ENCODE measurements at regions not wholly inside any gene's neighbourhood (a gene's known extent, or its start where the extent isn't known, plus 50 kb on each side); places are given as distances from the start of the nearest gene placed in this dataset.

DNA sequence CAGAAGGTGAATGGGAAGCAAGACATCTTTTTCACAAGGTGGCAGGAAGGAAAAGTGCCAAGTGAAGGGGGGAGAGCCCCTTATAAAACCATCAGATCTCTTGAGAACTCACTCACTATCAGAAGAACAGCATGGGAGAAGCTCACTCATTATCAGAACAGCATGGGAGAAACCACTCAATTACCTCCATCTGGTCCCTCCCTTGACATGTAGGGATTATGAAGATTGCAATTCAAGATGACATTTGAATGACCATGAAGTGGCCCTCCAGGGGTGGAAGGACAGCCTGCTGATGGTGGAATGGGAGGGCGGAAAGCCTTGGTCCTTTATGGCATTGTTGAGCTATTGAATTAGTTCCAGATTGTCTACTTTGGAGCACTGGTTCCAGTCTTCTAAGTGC, 413.0 kb upstream of the MEX3C start:
- no peak overlapping the region for H3K4me3 ChIP-seq
- no peaks in the 10 kb centered on the region for H3K36me3 ChIP-seq
- intact Hi-C loops (cut with DNase I) = no loop called here
- peaks cover 0 to 11% (median 9%) of the 10 kb centered on the region in 4 donors for H3K4me1 ChIP-seq
- WGBS = 50% methylated on average over 1 of the region's 1 CpG
- TF ChIP-seq POLR2AphosphoS5 (IDR thresholded peaks at IDR 0.05) (no peak), EP300 (IDR thresholded peaks at IDR 0.05) (no peak), POLR2A (IDR thresholded peaks at IDR 0.05; ENCODE audit: low read depth) (no peak)
- TF ChIP-seq, protein P1, sequence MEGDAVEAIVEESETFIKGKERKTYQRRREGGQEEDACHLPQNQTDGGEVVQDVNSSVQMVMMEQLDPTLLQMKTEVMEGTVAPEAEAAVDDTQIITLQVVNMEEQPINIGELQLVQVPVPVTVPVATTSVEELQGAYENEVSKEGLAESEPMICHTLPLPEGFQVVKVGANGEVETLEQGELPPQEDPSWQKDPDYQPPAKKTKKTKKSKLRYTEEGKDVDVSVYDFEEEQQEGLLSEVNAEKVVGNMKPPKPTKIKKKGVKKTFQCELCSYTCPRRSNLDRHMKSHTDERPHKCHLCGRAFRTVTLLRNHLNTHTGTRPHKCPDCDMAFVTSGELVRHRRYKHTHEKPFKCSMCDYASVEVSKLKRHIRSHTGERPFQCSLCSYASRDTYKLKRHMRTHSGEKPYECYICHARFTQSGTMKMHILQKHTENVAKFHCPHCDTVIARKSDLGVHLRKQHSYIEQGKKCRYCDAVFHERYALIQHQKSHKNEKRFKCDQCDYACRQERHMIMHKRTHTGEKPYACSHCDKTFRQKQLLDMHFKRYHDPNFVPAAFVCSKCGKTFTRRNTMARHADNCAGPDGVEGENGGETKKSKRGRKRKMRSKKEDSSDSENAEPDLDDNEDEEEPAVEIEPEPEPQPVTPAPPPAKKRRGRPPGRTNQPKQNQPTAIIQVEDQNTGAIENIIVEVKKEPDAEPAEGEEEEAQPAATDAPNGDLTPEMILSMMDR (IDR thresholded peaks at IDR 0.05) = no peak
- H3K27me3 ChIP-seq = no peaks in the 10 kb centered on the region
- DNase-seq (ENCODE audit: extremely low spot score) = no peak
- H3K9me3 ChIP-seq = no peaks in the 10 kb centered on the region
- no peak overlapping the region for H3K27ac ChIP-seq (replicated peaks in 1 of 4)

DNA sequence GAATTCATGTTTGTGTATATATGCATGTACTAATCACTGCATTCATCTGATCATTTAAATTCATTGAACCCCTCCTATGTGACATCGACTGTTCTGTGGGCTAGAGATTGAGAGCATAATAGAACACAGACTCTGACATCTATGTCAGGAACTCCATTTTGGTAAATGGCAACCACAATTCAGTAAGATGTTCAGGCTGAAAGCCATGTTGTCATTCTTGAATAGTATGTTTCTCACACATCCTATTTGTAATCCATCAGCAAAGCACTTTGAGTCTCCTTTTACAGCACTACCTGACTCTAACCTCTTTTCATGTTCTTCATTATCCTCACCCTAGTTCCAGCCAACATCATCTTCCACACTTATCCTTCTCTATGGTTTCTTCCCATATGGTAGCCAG, 413.8 kb upstream of the MEX3C start:
- no peak overlapping the region for H3K4me3 ChIP-seq
- DNase-seq (ENCODE audit: extremely low spot score) = no peak
- H3K27ac ChIP-seq (replicated peaks in 1 of 4) = no peak overlapping the region
- no peaks in the 10 kb centered on the region for H3K27me3 ChIP-seq
- intact Hi-C loops (cut with DNase I) = no loop called here
- peaks cover 0 to 12% (median 10%) of the 10 kb centered on the region in 4 donors for H3K4me1 ChIP-seq
- H3K36me3 ChIP-seq = no peaks in the 10 kb centered on the region
- H3K9me3 ChIP-seq = no peaks in the 10 kb centered on the region
- TF ChIP-seq, protein P1 (IDR thresholded peaks at IDR 0.05) = no peak
- TF ChIP-seq POLR2A (IDR thresholded peaks at IDR 0.05; ENCODE audit: low read depth) (no peak), POLR2AphosphoS5 (IDR thresholded peaks at IDR 0.05) (no peak), EP300 (IDR thresholded peaks at IDR 0.05) (no peak)
- WGBS = 96% methylated on average over 1 of the region's 1 CpG

DNA sequence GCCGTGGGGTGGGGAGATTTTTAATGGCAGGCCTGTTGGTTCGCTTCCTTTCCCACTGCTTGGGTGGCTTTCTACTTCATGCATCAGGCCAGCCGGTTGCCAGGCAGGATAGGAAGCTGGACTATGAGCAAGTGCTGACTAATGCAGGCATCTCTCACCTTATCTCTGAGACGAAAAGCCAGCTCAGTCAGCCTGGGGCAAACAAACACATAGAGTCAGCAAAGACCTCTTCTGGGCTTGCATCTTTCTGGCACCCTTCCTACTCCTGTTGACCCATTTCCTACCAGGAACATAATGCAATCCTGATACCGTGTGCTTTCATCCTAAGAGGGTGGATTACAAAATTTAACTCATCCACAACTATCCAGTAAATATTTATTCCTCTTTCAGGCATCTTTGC, 416.6 kb upstream of the MEX3C start:
- H3K4me3 ChIP-seq = no peak overlapping the region
- H3K9me3 ChIP-seq = no peaks in the 10 kb centered on the region
- no peaks in the 10 kb centered on the region for H3K36me3 ChIP-seq
- DNase-seq (ENCODE audit: extremely low spot score) = no peak
- 50% methylated on average over 5 of the region's 5 CpGs for WGBS
- H3K27me3 ChIP-seq = no peaks in the 10 kb centered on the region
- intact Hi-C loops (cut with DNase I) = no loop called here
- H3K27ac ChIP-seq (replicated peaks in 1 of 4) = no peak overlapping the region
- no peak for TF ChIP-seq EP300 (IDR thresholded peaks at IDR 0.05)
- no peak for TF ChIP-seq POLR2AphosphoS5 (IDR thresholded peaks at IDR 0.05)
- no peak for TF ChIP-seq POLR2A (IDR thresholded peaks at IDR 0.05; ENCODE audit: low read depth)
- TF ChIP-seq, protein P1 (IDR thresholded peaks at IDR 0.05) = no peak
- peaks cover 0 to 24% (median 13%) of the 10 kb centered on the region in 4 donors for H3K4me1 ChIP-seq

DNA sequence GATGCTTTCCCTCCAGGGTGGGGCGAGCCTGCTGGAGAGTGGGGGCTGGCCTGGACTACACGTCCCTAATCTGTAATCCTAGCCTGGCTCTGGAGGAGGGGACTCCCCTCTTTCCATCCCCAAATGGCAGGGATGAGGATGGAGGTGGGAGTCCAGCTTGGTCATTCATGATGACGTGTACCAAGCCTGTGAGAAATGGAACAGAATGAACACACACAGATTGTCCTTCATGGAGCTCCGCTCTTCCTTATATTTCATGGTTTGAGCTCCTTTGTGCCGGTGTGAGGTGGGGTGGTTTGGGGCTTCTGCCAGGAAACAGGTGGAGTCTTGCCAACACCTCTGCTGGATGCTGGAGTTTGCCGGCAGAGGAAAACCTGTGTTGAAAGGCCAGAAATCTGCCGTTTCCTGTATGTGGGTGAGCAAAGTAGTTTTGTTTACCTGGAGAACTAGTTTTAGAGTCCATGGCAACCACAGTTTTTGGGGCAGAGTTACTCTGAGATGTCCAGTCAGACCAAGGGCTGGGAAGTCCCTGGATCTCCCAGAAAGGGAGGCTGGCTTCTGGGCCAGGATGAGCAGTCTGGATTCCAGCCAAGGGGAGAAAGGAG, 417.6 kb upstream of the MEX3C start:
- H3K36me3 ChIP-seq = no peaks in the 10 kb centered on the region
- H3K27ac ChIP-seq (replicated peaks in 1 of 4) = no peak overlapping the region
- no peak for DNase-seq (ENCODE audit: extremely low spot score)
- 35% methylated on average over 7 of the region's 7 CpGs for WGBS
- intact Hi-C loops (cut with DNase I) = no loop called here
- no peaks in the 10 kb centered on the region for H3K9me3 ChIP-seq
- H3K4me1 ChIP-seq = peaks cover 0 to 24% (median 13%) of the 10 kb centered on the region in 4 donors
- H3K4me3 ChIP-seq = no peak overlapping the region
- H3K27me3 ChIP-seq = no peaks in the 10 kb centered on the region
- TF ChIP-seq, protein P1 (IDR thresholded peaks at IDR 0.05) = no peak
- TF ChIP-seq POLR2A (IDR thresholded peaks at IDR 0.05; ENCODE audit: low read depth) (no peak), POLR2AphosphoS5 (IDR thresholded peaks at IDR 0.05) (no peak), EP300 (IDR thresholded peaks at IDR 0.05) (no peak)

DNA sequence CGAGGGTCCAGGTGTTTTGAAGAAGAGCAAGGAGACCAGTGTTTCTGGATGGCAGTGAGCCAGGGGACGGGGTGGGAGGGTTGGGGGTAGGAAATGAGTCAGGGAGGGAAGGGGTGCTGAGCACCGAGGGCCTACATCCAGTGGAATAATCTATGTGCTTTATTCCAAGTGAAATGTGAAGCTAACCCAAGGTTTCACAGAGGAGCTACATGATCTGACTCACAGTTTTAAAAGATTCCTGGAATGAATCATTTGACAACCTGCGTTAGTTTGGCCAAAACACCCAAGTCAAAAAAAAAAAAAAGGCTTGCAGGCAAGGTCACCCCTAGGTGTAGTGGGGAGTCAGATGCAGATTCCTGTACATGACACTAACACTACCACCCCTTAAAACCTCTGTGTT, 419.7 kb upstream of the MEX3C start:
- H3K36me3 ChIP-seq = no peaks in the 10 kb centered on the region
- no peak for TF ChIP-seq POLR2A (IDR thresholded peaks at IDR 0.05; ENCODE audit: low read depth)
- TF ChIP-seq, protein P1 (IDR thresholded peaks at IDR 0.05) = no peak
- TF ChIP-seq POLR2AphosphoS5 (IDR thresholded peaks at IDR 0.05) = no peak
- no peak for TF ChIP-seq EP300 (IDR thresholded peaks at IDR 0.05)
- H3K4me1 ChIP-seq = peaks cover 0 to 28% (median 15%) of the 10 kb centered on the region in 4 donors
- peaks cover 0 to 5% (median 0%) of the 10 kb centered on the region in 4 donors for H3K27me3 ChIP-seq
- 26% methylated on average over 4 of the region's 4 CpGs for WGBS
- DNase-seq (ENCODE audit: extremely low spot score) = no peak
- H3K27ac ChIP-seq (replicated peaks in 1 of 4) = no peak overlapping the region
- intact Hi-C loops (cut with DNase I) = no loop called here
- no peaks in the 10 kb centered on the region for H3K9me3 ChIP-seq
- H3K4me3 ChIP-seq = no peak overlapping the region

Measured in esophagus muscularis mucosa (tissue), 4 donors.